IMR-90 (cell line): ENCODE measurements at regions not wholly inside any gene's neighbourhood (a gene's known extent, or its start where the extent isn't known, plus 50 kb on each side); places are given as distances from the start of the nearest gene placed in this dataset.

Source experiments
- BHLHE40 ChIP-seq: fragments of 150-350 bp; IDR thresholded peaks from 2 replicates; pipeline ENCODE4 v1.6.1; 2016; ENCODE audit warnings: mild to moderate bottlenecking, low read depth, low read length
- CEBPB ChIP-seq: IDR thresholded peaks from 2 replicates; pipeline ENCODE4 v1.6.1; 2012; ENCODE audit warnings: low read depth, low read length, improper control_type of control experiment
- CHD1 ChIP-seq: IDR thresholded peaks from 2 replicates; pipeline ENCODE4 v1.6.1; 2012; ENCODE audit warnings: low read depth, low read length, improper control_type of control experiment
- CTCF ChIP-seq: conservative IDR thresholded peaks from 2 replicates; pipeline ENCODE4 v1.5.1; 2012; ENCODE audit warnings: mild to moderate bottlenecking, low read depth, low read length, improper control_type of control experiment
- FOS ChIP-seq: fragments of 150-350 bp; IDR thresholded peaks from 2 replicates; pipeline ENCODE4 v1.6.1; 2016; ENCODE audit warnings: low read depth, low read length
- MAFK ChIP-seq: IDR thresholded peaks from 2 replicates; pipeline ENCODE4 v1.6.1; 2012; ENCODE audit warnings: low read depth, low read length, improper control_type of control experiment
- MAZ ChIP-seq: IDR thresholded peaks from 2 replicates; pipeline ENCODE4 v1.6.1; 2012; ENCODE audit warnings: low read depth, mild to moderate bottlenecking, low read length, improper control_type of control experiment, moderate library complexity, borderline replicate concordance
- MXI1 ChIP-seq: IDR thresholded peaks from 2 replicates; pipeline ENCODE4 v1.6.1; 2012; ENCODE audit warnings: low read depth, mild to moderate bottlenecking, low read length, moderate library complexity, borderline replicate concordance
- NFE2L2 ChIP-seq: fragments of 150-350 bp; IDR thresholded peaks from 2 replicates; pipeline ENCODE4 v1.6.1; 2016; ENCODE audit warnings: low read depth, mild to moderate bottlenecking, low read length
- POLR2A ChIP-seq: IDR thresholded peaks from 2 replicates; pipeline ENCODE4 v1.6.1; 2012; ENCODE audit warnings: mild to moderate bottlenecking, low read depth, low read length
- RAD21 ChIP-seq: IDR thresholded peaks from 2 replicates; pipeline ENCODE4 v1.6.1; 2012; ENCODE audit warnings: low read length, improper control_type of control experiment
- RCOR1 ChIP-seq: IDR thresholded peaks from 2 replicates; pipeline ENCODE4 v1.6.1; 2012; ENCODE audit warnings: mild to moderate bottlenecking, low read length, improper control_type of control experiment; ENCODE audit not compliant: insufficient replicate concordance
- SMC3 ChIP-seq: fragments of 150-350 bp; IDR thresholded peaks from 2 replicates; pipeline ENCODE4 v1.6.1; 2016; ENCODE audit warnings: low read depth, mild to moderate bottlenecking, antibody characterized with exemption, low read length, moderate library complexity
- USF2 ChIP-seq: fragments of 150-350 bp; IDR thresholded peaks from 2 replicates; pipeline ENCODE4 v1.6.1; 2017; ENCODE audit warnings: mild to moderate bottlenecking, antibody characterized with exemption, low read length, low read depth

- no peak for TF ChIP-seq CTCF
- TF ChIP-seq BHLHE40: no peak
- no peak for TF ChIP-seq POLR2A
- no peak for TF ChIP-seq MXI1
- no peak for TF ChIP-seq RAD21
- TF ChIP-seq MAZ: no peak
- no peak for TF ChIP-seq RCOR1
- no peak for TF ChIP-seq USF2
- TF ChIP-seq NFE2L2: no peak
- no peak for TF ChIP-seq FOS
- no peak for TF ChIP-seq SMC3
- TF ChIP-seq MAFK: no peak
- TF ChIP-seq CHD1: no peak
- peak; percentile 40; the same call in 1 of the 2 replicates for TF ChIP-seq CEBPB
Observed at GRCh38 chr10:4029866-4030265, 244.9 kb upstream of the KLF6 start.
